CD4-positive, alpha-beta T cell treated with Interleukin-17A for 1 hour (primary cell): ENCODE measurements at regions not wholly inside any gene's neighbourhood (a gene's known extent, or its start where the extent isn't known, plus 50 kb on each side); places are given as distances from the start of the nearest gene placed in this dataset.
A peak's percentile ranks its signal among the peaks of the same experiment; 100 is the strongest.
"Not testable (repeated sequence)": the region's sequence is repeated elsewhere in the genome, so short reads cannot be mapped to it uniquely, and the experiment has no call there.

Experiments used
- DNase-seq: peaks from one replicate; pipeline ENCODE4 v3.0.0-alpha.2; 2020

DNA sequence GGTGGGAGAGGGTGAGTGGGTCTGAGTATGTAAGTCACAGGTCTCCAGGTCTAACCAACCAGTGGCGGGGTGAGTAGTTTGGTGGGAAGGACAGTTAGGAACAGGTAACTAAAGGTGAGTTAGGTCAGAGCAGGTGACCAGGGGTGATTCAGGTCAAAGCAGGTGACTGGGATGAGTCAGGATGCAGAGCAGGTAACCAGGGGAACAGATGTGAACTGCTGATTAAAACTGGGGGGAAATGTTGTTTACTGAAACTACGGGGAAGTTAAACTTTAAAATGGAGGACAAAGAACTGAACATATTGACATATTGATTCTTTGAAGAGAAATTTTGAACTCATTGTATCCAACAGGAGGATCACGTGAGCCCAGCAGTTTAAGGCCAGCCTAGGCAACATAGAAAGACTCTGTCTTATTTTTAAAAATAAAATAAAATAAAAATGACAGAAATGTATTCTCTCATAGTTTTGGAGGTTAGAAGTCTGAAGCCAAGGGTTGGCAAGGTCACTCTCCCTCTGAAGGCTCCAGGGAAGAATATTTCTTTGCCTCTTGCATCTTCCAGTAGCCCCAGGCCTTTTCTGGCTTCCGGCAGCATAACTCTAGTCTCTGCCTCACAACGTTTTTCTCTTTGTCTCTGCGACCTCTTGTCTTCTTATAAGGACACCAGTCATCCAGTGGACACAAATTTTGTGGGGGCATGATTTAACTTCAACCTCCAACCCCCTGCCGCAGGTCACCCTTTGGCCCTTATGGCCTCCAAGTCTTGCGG lies 64.3 kb upstream of the TINAGL1 start:
- no peak for DNase-seq

DNA sequence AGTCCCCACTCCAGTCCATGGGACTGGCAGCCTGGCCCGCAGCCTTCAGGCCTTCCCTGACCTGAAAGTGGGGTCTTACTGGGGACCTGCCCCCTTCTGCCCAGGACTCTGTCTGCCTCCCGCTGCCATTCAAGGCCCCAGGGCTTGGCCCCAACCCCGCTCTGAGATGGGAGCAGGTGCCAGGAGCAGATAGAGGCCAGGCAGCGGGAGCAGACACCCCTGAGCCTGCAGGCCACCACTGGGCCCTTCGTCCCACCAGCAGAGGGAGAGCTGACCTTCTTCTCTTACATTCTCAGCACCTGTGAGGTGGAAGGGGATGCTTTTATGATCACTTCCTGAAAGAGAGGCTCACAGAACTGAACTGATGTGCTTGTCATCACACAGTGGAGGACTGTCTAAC lies 62.2 kb upstream of the TINAGL1 start:
- no peak for DNase-seq

GRCh38 chr1:31515056-31515775 lies 61.1 kb upstream of the TINAGL1 start:
- no peak for DNase-seq

DNA sequence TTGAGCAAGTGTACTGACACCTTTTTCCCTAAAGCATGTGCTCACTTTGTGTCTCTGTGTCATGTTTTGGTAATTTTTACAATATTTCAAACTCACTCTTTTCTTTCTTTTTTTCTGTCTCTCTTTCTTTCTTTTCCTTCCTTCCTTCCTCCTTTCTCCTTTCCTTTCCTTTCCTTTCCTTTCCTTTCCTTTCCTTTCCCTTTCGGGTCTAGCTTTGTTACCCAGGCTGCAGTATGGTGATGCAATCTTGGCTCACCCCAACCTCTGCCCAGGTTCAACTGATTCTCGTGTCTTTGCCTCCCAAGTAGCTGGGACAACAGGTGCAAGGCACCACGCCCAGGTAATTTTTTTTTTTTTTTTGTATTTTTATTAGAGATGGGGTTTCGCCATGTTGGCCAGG lies 60.4 kb upstream of the TINAGL1 start:
- DNase-seq, result no peak

- no peak for DNase-seq
Measured at GRCh38 chr1:31517301-31517700, 59.0 kb upstream of the TINAGL1 start.

- DNase-seq, result not testable (repeated sequence)
Measured at GRCh38 chr1:31517986-31518385, 58.3 kb upstream of the TINAGL1 start.

- no peak for DNase-seq
Measured at GRCh38 chr1:31521761-31522555, 54.4 kb upstream of the TINAGL1 start.

GRCh38 chr1:31522556-31522845 lies 53.8 kb upstream of the TINAGL1 start:
- no peak for DNase-seq

- no peak for DNase-seq
Measured at GRCh38 chr1:31523012-31523411, 53.3 kb upstream of the TINAGL1 start.

- peak; percentile 7 for DNase-seq
Measured at GRCh38 chr1:31523769-31524168, 52.5 kb upstream of the TINAGL1 start.

DNA sequence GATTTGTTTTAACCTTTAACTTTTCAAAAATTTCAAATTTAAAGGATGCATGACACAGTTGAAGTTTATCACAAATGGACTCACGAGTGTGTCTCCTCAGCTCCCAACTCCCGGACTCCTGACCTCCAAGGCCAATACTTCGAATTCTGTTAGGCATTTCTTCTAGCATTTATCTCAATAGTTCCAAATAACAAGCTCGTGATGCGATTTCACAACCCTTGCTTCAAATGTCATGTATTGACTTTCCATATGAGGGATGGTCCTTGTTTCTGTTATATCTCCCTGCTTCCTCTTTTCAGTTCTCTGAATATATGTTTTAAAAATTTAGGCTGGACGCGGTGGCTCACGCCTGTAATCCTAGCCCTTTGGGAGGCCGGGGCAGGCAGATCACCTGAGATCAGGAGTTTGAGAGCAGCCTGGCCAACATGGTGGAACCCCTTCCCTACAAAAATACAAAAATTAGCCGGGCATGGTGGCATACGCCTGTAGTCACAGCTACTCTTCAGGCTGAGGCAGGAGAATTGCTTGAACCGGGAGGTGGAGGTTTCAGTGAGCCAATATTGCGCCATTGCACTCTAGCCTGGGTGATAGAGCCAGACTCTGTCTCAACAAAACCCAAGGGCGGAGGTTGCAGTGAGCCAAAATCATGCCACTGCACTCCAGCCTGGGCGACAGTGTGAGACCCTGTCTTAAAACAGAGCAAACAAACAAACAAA lies 52.0 kb upstream of the TINAGL1 start:
- DNase-seq, result no peak
